NCI-H2196 (cell line): ENCODE measurements at regions not wholly inside any gene's neighbourhood (a gene's known extent, or its start where the extent isn't known, plus 50 kb on each side); places are given as distances from the start of the nearest gene placed in this dataset.
"Not testable (repeated sequence)": the region's sequence is repeated elsewhere in the genome, so short reads cannot be mapped to it uniquely, and the experiment has no call there.

Experiments
- DNase-seq: peaks from one replicate; lab custom pipeline; 2025; ENCODE audit not compliant: unreplicated experiment; lab: John Stamatoyannopoulos, UW

- no peak for DNase-seq
These were observed 1379.1 kb upstream of the ADGRL4 start for GRCh38 chr1:80385650-80386049.

GRCh38 chr1:80384959-80385358 lies 1378.4 kb upstream of the ADGRL4 start:
- DNase-seq = no peak

GRCh38 chr1:80384083-80384830 lies 1377.7 kb upstream of the ADGRL4 start:
- DNase-seq = no peak

GRCh38 chr1:80375662-80376061 lies 1369.1 kb upstream of the ADGRL4 start:
- DNase-seq = no peak

- no peak for DNase-seq
These were observed 1368.6 kb upstream of the ADGRL4 start for GRCh38 chr1:80375109-80375508.

- DNase-seq = no peak
These were observed 1363.2 kb upstream of the ADGRL4 start for GRCh38 chr1:80369780-80370179.

- DNase-seq = no peak
These were observed 1360.5 kb upstream of the ADGRL4 start for GRCh38 chr1:80367058-80367457.

- DNase-seq = no peak
These were observed 1359.0 kb upstream of the ADGRL4 start for GRCh38 chr1:80365359-80366021.

GRCh38 chr1:80363689-80364475 lies 1357.4 kb upstream of the ADGRL4 start:
- no peak for DNase-seq

GRCh38 chr1:80359666-80360065 lies 1353.1 kb upstream of the ADGRL4 start:
- no peak for DNase-seq

GRCh38 chr1:80349218-80349617 lies 1342.7 kb upstream of the ADGRL4 start:
- no peak for DNase-seq

GRCh38 chr1:80341021-80341420 lies 1334.5 kb upstream of the ADGRL4 start:
- no peak for DNase-seq

- DNase-seq = no peak
These were observed 1311.6 kb upstream of the ADGRL4 start for GRCh38 chr1:80318108-80318507.

GRCh38 chr1:80310703-80311245 lies 1304.2 kb upstream of the ADGRL4 start:
- no peak for DNase-seq

GRCh38 chr1:80305466-80305865 lies 1298.9 kb upstream of the ADGRL4 start:
- DNase-seq = no peak

GRCh38 chr1:80293818-80294217 lies 1287.3 kb upstream of the ADGRL4 start:
- DNase-seq = no peak

GRCh38 chr1:80288750-80289149 lies 1282.2 kb upstream of the ADGRL4 start:
- not testable (repeated sequence) for DNase-seq

GRCh38 chr1:80282536-80282935 lies 1276.0 kb upstream of the ADGRL4 start:
- DNase-seq = no peak

GRCh38 chr1:80278936-80279335 lies 1272.4 kb upstream of the ADGRL4 start:
- DNase-seq = no peak

GRCh38 chr1:80274256-80274655 lies 1267.7 kb upstream of the ADGRL4 start:
- DNase-seq = no peak

GRCh38 chr1:80272495-80272894 lies 1266.0 kb upstream of the ADGRL4 start:
- no peak for DNase-seq

GRCh38 chr1:80258659-80259058 lies 1252.1 kb upstream of the ADGRL4 start:
- DNase-seq = no peak
